Neutrophil (primary cell): ENCODE measurements at regions not wholly inside any gene's neighbourhood (a gene's known extent, or its start where the extent isn't known, plus 50 kb on each side); places are given as distances from the start of the nearest gene placed in this dataset.

Experiments
- H3K27ac ChIP-seq: fragments of 200-600 bp; sonication (generic); 2 replicates; pipeline ENCODE4 v1.5.1; 2016; ENCODE audit warnings: mild to moderate bottlenecking, moderate library complexity
- H3K27me3 ChIP-seq: fragments of 200-600 bp; sonication (generic); 2 replicates; pipeline ENCODE4 v1.6.0; 2016; ENCODE audit warnings: mild to moderate bottlenecking
- H3K36me3 ChIP-seq: fragments of 200-600 bp; sonication (generic); 2 replicates; pipeline ENCODE4 v1.5.1; 2017
- H3K4me1 ChIP-seq, 2 experiments: fragments of 200-600 bp in 1 of 2; sonication (generic) in 1 of 2; 1 replicate in 1 of 2; 2 replicates in 1 of 2; pipeline versions ENCODE4 v1.5.1 to v1.6.1; 2013 to 2016; ENCODE audit warnings: low read depth in 1 of 2, low read length in 1 of 2, mild to moderate bottlenecking in 1 of 2, moderate library complexity in 1 of 2; ENCODE audit not compliant: control insufficient read depth in 1 of 2, insufficient read depth in 1 of 2
- H3K4me3 ChIP-seq, 2 experiments: fragments of 200-600 bp in 1 of 2; sonication (generic) in 1 of 2; 1 replicate in 1 of 2; 2 replicates in 1 of 2; pipeline ENCODE4 v1.5.1; 2013 to 2016; ENCODE audit warnings: low read depth in 1 of 2, low read length in 1 of 2, mild to moderate bottlenecking in 1 of 2, moderate library complexity in 1 of 2
- H3K9me3 ChIP-seq: fragments of 200-600 bp; sonication (generic); 2 replicates; pipeline ENCODE4 v1.5.1; 2016
- CTCF ChIP-seq: fragments of 200-600 bp; sonication (generic); IDR thresholded peaks from 2 replicates; pipeline ENCODE4 v1.5.1; 2016; ENCODE audit warnings: antibody characterized with exemption

- Histone ChIP-seq H3K36me3 (no peaks in the 10 kb centered on the region), H3K27me3 (no peaks in the 10 kb centered on the region), H3K27ac (no peak overlapping the region), H3K9me3 (no peaks in the 10 kb centered on the region), H3K4me1 (no peaks in the 10 kb centered on the region), H3K4me3 (no peak overlapping the region)
- TF ChIP-seq CTCF = no peak
Observed at GRCh38 chr6:164507206-164507940, 802.0 kb downstream of the C6orf118 start.

GRCh38 chr6:164505425-164505824 is 804.0 kb downstream of the C6orf118 start:
- Histone ChIP-seq H3K27me3 (no peaks in the 10 kb centered on the region), H3K4me3 (no peak overlapping the region), H3K9me3 (peaks cover 5% of the 10 kb centered on the region), H3K27ac (no peak overlapping the region), H3K36me3 (no peaks in the 10 kb centered on the region), H3K4me1 (no peaks in the 10 kb centered on the region)
- TF ChIP-seq CTCF = no peak

- Histone ChIP-seq H3K9me3 (peaks cover 5% of the 10 kb centered on the region), H3K36me3 (no peaks in the 10 kb centered on the region)
Observed at GRCh38 chr6:164502833-164503232, 806.6 kb downstream of the C6orf118 start.

GRCh38 chr6:164495882-164496495 is 813.4 kb downstream of the C6orf118 start:
- H3K4me1 ChIP-seq = no peaks in the 10 kb centered on the region
- no peak for TF ChIP-seq CTCF

More at GRCh38 chr6:164502833-164503232, 806.6 kb downstream of the C6orf118 start:
- H3K4me1 ChIP-seq = no peaks in the 10 kb centered on the region
- no peak for TF ChIP-seq CTCF
- H3K4me3 ChIP-seq = no peak overlapping the region
- no peak overlapping the region for H3K27ac ChIP-seq
- no peaks in the 10 kb centered on the region for H3K27me3 ChIP-seq

GRCh38 chr6:164478426-164478825 is 831.0 kb downstream of the C6orf118 start:
- no peak overlapping the region for H3K27ac ChIP-seq
- H3K27me3 ChIP-seq = no peaks in the 10 kb centered on the region
- no peaks in the 10 kb centered on the region for H3K9me3 ChIP-seq
- no peak overlapping the region for H3K4me3 ChIP-seq
- no peaks in the 10 kb centered on the region for H3K36me3 ChIP-seq
- no peaks in the 10 kb centered on the region for H3K4me1 ChIP-seq
- TF ChIP-seq CTCF = no peak

More at GRCh38 chr6:164495882-164496495, 813.4 kb downstream of the C6orf118 start:
- H3K27ac ChIP-seq = no peak overlapping the region
- H3K36me3 ChIP-seq = no peaks in the 10 kb centered on the region
- H3K9me3 ChIP-seq = no peaks in the 10 kb centered on the region
- no peak overlapping the region for H3K4me3 ChIP-seq
- H3K27me3 ChIP-seq = no peaks in the 10 kb centered on the region
